Thyroid gland (tissue), 4 donors: ENCODE measurements at regions not wholly inside any gene's neighbourhood (a gene's known extent, or its start where the extent isn't known, plus 50 kb on each side); places are given as distances from the start of the nearest gene placed in this dataset.

ENCODE experiments used
- DNase-seq, 2 donors: peaks; one replicate each; pipeline ENCODE4 v3.0.0-alpha.2; 2019
- H3K27ac ChIP-seq, 3 donors: fragments of 200-600 bp; sonication (generic); 1 replicate in 2 of 3; 2 replicates in 1 of 3; pipeline ENCODE4 v1.5.1; 2016 to 2019; ENCODE audit warnings: mild to moderate bottlenecking in 1 of 3, moderate library complexity in 1 of 3
- H3K27me3 ChIP-seq: fragments of 200-600 bp; sonication (generic); one replicate; pipeline ENCODE4 v1.5.1; 2019
- H3K36me3 ChIP-seq, 2 donors: fragments of 200-600 bp; sonication (generic); one replicate each; pipeline ENCODE4 v1.5.1; 2016 to 2019
- H3K4me1 ChIP-seq, 2 donors: fragments of 200-600 bp; sonication (generic); one replicate each; pipeline ENCODE4 v1.5.1; 2017 to 2019
- H3K4me3 ChIP-seq, 3 donors: fragments of 200-600 bp; sonication (generic); replicated peaks in 1 of 3; 1 replicate in 2 of 3; 2 replicates in 1 of 3; pipeline ENCODE4 v1.5.1; 2016; ENCODE audit warnings: mild to moderate bottlenecking in 1 of 3
- H3K9me3 ChIP-seq: fragments of 200-600 bp; sonication (generic); one replicate; pipeline ENCODE4 v1.5.1; 2017
- POLR2A ChIP-seq, 2 donors: fragments of 450-650 bp; IDR thresholded peaks; one replicate each; pipeline ENCODE4 v1.6.1; 2017; ENCODE audit warnings: antibody characterized with exemption in 2 of 2, mild to moderate bottlenecking in 2 of 2, moderate library complexity in 1 of 2
- WGBS, 2 donors: methylation state at CpG; one replicate each; pipeline ENCODE4 v1.1.5; 2017; 5-methylcytosine and 5-hydroxymethylcytosine counted together
- intact Hi-C: fragments of 100-400 bp; cut with DNase I; formaldehyde crosslinking; loops from one replicate; pipeline ENCODE4 v1.15.1; 2023
- TF ChIP-seq, protein P1 (sequence below), 6 experiments: fragments of 200-600 bp in 3 of 6; fragments of 450-650 bp in 3 of 6; sonication (generic) in 3 of 6; IDR thresholded peaks; one replicate each; pipeline ENCODE4 v1.5.1; 2016 to 2019; ENCODE audit warnings: antibody characterized with exemption in 6 of 6, mild to moderate bottlenecking in 2 of 6, inconsistent platforms in 1 of 6, moderate library complexity in 1 of 6

DNA sequence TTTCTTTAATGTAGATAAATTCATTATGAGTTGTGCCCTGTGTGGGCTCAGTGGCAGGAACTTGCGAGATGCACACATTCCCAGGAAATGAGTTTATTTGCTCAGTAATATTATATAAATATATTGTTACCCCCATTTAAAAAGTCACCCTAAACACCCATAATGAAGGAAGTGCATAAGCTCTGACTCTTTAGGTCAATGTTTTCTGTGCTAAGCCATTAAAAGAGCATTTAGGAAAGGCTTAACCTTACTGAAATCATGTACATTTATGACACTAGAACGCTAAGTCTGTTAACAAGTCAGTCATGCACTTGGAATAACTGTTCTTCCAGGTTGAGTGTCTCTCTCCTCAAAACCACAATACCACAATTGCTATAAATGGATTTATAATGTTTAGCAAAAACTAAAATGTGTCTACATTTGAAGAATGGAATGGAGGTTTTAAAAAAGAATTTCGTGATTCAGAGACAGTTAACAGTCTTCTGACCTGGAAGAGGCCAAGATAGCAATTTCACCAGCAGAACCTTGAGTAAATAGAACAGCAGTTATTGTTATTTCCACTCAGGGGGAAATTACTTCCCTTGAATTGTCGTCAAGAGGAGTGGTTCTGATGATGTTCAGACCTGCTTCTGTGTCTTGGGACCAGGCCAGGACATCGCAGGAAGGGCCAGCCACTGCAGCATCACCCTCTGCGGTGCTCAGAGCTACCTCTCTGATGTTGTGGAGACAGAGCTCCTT, 91.1 kb upstream of the VEGFC start:
- Histone ChIP-seq H3K27me3 (no peaks in the 10 kb centered on the region), H3K4me1 (no peaks in the 10 kb centered on the region), H3K36me3 (no peaks in the 10 kb centered on the region), H3K9me3 (no peaks in the 10 kb centered on the region), H3K4me3 (no peak overlapping the region), H3K27ac (no peak overlapping the region)
- TF ChIP-seq, protein P1, sequence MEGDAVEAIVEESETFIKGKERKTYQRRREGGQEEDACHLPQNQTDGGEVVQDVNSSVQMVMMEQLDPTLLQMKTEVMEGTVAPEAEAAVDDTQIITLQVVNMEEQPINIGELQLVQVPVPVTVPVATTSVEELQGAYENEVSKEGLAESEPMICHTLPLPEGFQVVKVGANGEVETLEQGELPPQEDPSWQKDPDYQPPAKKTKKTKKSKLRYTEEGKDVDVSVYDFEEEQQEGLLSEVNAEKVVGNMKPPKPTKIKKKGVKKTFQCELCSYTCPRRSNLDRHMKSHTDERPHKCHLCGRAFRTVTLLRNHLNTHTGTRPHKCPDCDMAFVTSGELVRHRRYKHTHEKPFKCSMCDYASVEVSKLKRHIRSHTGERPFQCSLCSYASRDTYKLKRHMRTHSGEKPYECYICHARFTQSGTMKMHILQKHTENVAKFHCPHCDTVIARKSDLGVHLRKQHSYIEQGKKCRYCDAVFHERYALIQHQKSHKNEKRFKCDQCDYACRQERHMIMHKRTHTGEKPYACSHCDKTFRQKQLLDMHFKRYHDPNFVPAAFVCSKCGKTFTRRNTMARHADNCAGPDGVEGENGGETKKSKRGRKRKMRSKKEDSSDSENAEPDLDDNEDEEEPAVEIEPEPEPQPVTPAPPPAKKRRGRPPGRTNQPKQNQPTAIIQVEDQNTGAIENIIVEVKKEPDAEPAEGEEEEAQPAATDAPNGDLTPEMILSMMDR (IDR thresholded peaks at IDR 0.05): no peak
- TF ChIP-seq POLR2A (IDR thresholded peaks at IDR 0.05): no peak
- intact Hi-C loops: no loop called here
- no peak for DNase-seq
- WGBS, 2 donors: 70 to 73% methylated on average over 6 of the region's 6 CpGs

DNA sequence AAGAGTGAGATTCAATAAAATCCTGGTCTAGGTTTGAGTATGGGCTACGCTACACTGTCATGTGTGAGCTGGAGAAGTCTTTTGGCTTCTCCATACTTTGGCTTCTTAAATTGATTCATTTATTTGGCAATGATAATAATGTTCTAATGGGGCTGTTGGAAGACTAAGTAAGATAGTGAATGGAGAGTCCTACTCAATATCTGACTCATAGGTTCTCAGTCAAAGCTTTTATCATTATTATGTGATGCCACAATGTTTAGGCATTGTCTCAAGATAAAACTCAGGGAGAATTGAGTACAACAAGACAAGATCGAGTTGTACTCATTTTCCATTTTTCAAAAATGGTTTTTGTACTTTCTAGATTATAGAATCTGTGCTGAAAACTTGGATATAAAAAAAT, 92.5 kb upstream of the VEGFC start:
- intact Hi-C loops: no loop called here
- H3K27me3 ChIP-seq: no peaks in the 10 kb centered on the region
- TF ChIP-seq POLR2A (IDR thresholded peaks at IDR 0.05): no peak
- TF ChIP-seq, protein P1 (IDR thresholded peaks at IDR 0.05): no peak

DNA sequence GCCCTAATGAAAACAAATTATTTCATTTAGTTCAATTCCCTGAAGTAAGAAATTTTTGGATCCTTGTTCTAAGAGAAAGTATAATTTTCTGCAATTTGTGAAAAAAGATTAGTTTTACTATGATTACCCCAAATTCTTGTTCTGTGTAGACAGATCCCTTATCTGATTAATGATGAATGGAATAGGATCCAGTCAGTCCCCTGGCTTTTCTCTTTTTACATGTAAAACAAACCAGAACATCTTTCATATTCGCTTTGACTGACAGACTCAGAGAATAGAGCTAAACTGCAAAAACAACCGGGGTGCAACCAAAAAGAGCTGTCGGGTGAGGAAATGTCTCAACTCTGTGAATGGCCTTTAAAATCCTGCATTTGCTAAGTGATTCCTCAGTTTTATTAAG, 93.4 kb upstream of the VEGFC start:
- H3K4me3 ChIP-seq: no peak overlapping the region
- intact Hi-C loops: no loop called here
- H3K36me3 ChIP-seq: no peaks in the 10 kb centered on the region
- TF ChIP-seq, protein P1 (IDR thresholded peaks at IDR 0.05): no peak
- TF ChIP-seq POLR2A (IDR thresholded peaks at IDR 0.05): no peak
- WGBS, 2 donors: 76 to 81% methylated on average over 3 of the region's 3 CpGs
- H3K27ac ChIP-seq: no peak overlapping the region
- no peaks in the 10 kb centered on the region for H3K4me1 ChIP-seq
- no peaks in the 10 kb centered on the region for H3K27me3 ChIP-seq
- no peak for DNase-seq
- no peaks in the 10 kb centered on the region for H3K9me3 ChIP-seq

More for the DNA sequence above, 92.5 kb upstream of the VEGFC start:
- Histone ChIP-seq H3K9me3 (no peaks in the 10 kb centered on the region), H3K4me3 (no peak overlapping the region), H3K27ac (no peak overlapping the region), H3K36me3 (no peaks in the 10 kb centered on the region), H3K4me1 (no peaks in the 10 kb centered on the region)
- no peak for DNase-seq
- 85 to 91% methylated on average over 2 of the region's 2 CpGs for WGBS, 2 donors

DNA sequence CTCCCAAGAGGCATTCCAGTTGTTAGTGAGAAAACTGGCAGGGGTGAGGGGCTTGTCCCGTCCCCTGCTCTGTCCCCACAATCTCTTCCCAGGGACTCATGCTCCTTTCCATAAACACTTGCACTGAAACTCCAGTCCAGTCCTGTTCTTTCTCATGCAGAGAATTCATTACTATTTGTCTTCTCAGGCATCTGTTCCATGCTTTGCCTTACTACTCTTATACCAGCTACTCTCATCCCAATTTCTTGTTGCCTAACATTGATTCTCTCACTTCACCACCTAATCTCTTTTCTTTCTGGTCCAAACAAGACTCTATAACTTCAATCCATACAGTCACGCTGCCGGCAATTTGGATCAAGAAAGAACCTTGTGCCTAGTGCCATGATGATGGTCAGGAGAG, 97.1 kb upstream of the VEGFC start:
- Histone ChIP-seq H3K4me3 (no peak overlapping the region), H3K27me3 (no peaks in the 10 kb centered on the region), H3K4me1 (no peaks in the 10 kb centered on the region), H3K27ac (no peak overlapping the region), H3K36me3 (no peaks in the 10 kb centered on the region), H3K9me3 (no peaks in the 10 kb centered on the region)
- WGBS, 2 donors: 90 to 92% methylated on average over 3 of the region's 3 CpGs
- DNase-seq: no peak
- TF ChIP-seq, protein P1 (IDR thresholded peaks at IDR 0.05): no peak
- TF ChIP-seq POLR2A (IDR thresholded peaks at IDR 0.05): no peak
- intact Hi-C loops: no loop called here

DNA sequence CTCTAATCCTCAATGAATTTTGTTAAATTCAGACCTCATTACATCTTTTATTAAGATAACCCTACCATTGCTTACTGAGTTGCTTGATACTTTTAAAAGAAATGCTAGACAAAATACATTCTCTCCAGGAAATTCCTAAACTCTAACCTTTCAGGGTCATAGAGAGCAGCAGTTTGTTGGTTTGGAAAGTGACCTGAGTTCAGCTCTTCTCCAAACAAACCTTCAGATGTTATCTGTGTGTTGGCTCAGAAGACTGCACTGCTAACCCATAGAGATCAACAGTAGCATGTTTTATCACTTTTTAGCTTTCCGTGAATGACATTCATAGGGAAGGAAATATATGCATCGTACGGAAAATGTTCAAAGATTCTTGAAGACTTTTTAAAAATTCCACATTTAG, 101.8 kb upstream of the VEGFC start:
- H3K27me3 ChIP-seq: no peaks in the 10 kb centered on the region
- H3K27ac ChIP-seq: no peak overlapping the region
- H3K9me3 ChIP-seq: no peaks in the 10 kb centered on the region
- H3K4me1 ChIP-seq: no peaks in the 10 kb centered on the region
- DNase-seq: no peak
- TF ChIP-seq, protein P1 (IDR thresholded peaks at IDR 0.05): no peak
- TF ChIP-seq POLR2A (IDR thresholded peaks at IDR 0.05): no peak
- H3K36me3 ChIP-seq: no peaks in the 10 kb centered on the region
- 85 to 92% methylated on average over 3 of the region's 3 CpGs for WGBS, 2 donors
- intact Hi-C loops: no loop called here
- no peak overlapping the region for H3K4me3 ChIP-seq
